ENCODE measurements at regions not wholly inside any gene's neighbourhood (a gene's known extent, or its start where the extent isn't known, plus 50 kb on each side); places are given as distances from the start of the nearest gene placed in this dataset.
"Not testable (repeated sequence)": the region's sequence is repeated elsewhere in the genome, so short reads cannot be mapped to it uniquely, and the experiment has no call there.

GRCh38 chr6:78517399-78517798 is 350.0 kb upstream of the IRAK1BP1 start:
- Histone ChIP-seq H3K4me3 (ENCODE audit: low read depth, low read length) (no peak overlapping the region), H3K36me3 (ENCODE audit: insufficient read depth) (no peaks in the 10 kb centered on the region), H3K27ac (ENCODE audit: low read depth) (no peak overlapping the region), H3K4me1 (ENCODE audit: insufficient read depth) (no peaks in the 10 kb centered on the region)
- 48% methylated on average over 2 of the region's 2 CpGs for WGBS
- no peak for DNase-seq (ENCODE audit: extremely low spot score)

- no peak overlapping the region for H3K27ac ChIP-seq (ENCODE audit: low read depth)
- H3K36me3 ChIP-seq (ENCODE audit: insufficient read depth): no peaks in the 10 kb centered on the region
- no peaks in the 10 kb centered on the region for H3K4me1 ChIP-seq (ENCODE audit: insufficient read depth)
- no peak overlapping the region for H3K4me3 ChIP-seq (ENCODE audit: low read depth, low read length)
- no peak for DNase-seq (ENCODE audit: extremely low spot score)
Observed at GRCh38 chr6:78523622-78524021, 343.7 kb upstream of the IRAK1BP1 start.

GRCh38 chr6:78525976-78526375 is 341.4 kb upstream of the IRAK1BP1 start:
- WGBS: 72% methylated on average over 2 of the region's 2 CpGs
- no peak overlapping the region for H3K4me3 ChIP-seq (ENCODE audit: low read depth, low read length)
- no peaks in the 10 kb centered on the region for H3K36me3 ChIP-seq (ENCODE audit: insufficient read depth)
- no peaks in the 10 kb centered on the region for H3K4me1 ChIP-seq (ENCODE audit: insufficient read depth)
- H3K27ac ChIP-seq (ENCODE audit: low read depth): no peak overlapping the region
- no peak for DNase-seq (ENCODE audit: extremely low spot score)

- 94% methylated on average over 3 of the region's 3 CpGs for WGBS
- H3K4me3 ChIP-seq (ENCODE audit: low read depth, low read length): no peak overlapping the region
- no peaks in the 10 kb centered on the region for H3K36me3 ChIP-seq (ENCODE audit: insufficient read depth)
- no peak for DNase-seq (ENCODE audit: extremely low spot score)
- no peak overlapping the region for H3K27ac ChIP-seq (ENCODE audit: low read depth)
- H3K4me1 ChIP-seq (ENCODE audit: insufficient read depth): no peaks in the 10 kb centered on the region
Observed at GRCh38 chr6:78526432-78526831, 340.9 kb upstream of the IRAK1BP1 start.

- Histone ChIP-seq H3K36me3 (ENCODE audit: insufficient read depth) (no peaks in the 10 kb centered on the region), H3K4me1 (ENCODE audit: insufficient read depth) (no peaks in the 10 kb centered on the region), H3K27ac (ENCODE audit: low read depth) (no peak overlapping the region), H3K4me3 (ENCODE audit: low read depth, low read length) (no peak overlapping the region)
- WGBS: 55% methylated on average over 3 of the region's 3 CpGs
- no peak for DNase-seq (ENCODE audit: extremely low spot score)
Observed at GRCh38 chr6:78528926-78529325, 338.4 kb upstream of the IRAK1BP1 start.

GRCh38 chr6:78530208-78530607 is 337.1 kb upstream of the IRAK1BP1 start:
- 54% methylated on average over 3 of the region's 3 CpGs for WGBS
- Histone ChIP-seq H3K4me1 (ENCODE audit: insufficient read depth) (no peaks in the 10 kb centered on the region), H3K27ac (ENCODE audit: low read depth) (no peak overlapping the region), H3K4me3 (ENCODE audit: low read depth, low read length) (no peak overlapping the region), H3K36me3 (ENCODE audit: insufficient read depth) (no peaks in the 10 kb centered on the region)
- no peak for DNase-seq (ENCODE audit: extremely low spot score)

GRCh38 chr6:78533426-78533825 is 333.9 kb upstream of the IRAK1BP1 start:
- no peak overlapping the region for H3K4me3 ChIP-seq (ENCODE audit: low read depth, low read length)
- H3K27ac ChIP-seq (ENCODE audit: low read depth): no peak overlapping the region
- DNase-seq (ENCODE audit: extremely low spot score): no peak
- H3K36me3 ChIP-seq (ENCODE audit: insufficient read depth): no peaks in the 10 kb centered on the region
- 81% methylated on average over 3 of the region's 3 CpGs for WGBS
- no peaks in the 10 kb centered on the region for H3K4me1 ChIP-seq (ENCODE audit: insufficient read depth)

GRCh38 chr6:78533876-78534275 is 333.5 kb upstream of the IRAK1BP1 start:
- H3K27ac ChIP-seq (ENCODE audit: low read depth): no peak overlapping the region
- DNase-seq (ENCODE audit: extremely low spot score): no peak
- H3K4me1 ChIP-seq (ENCODE audit: insufficient read depth): no peaks in the 10 kb centered on the region
- H3K36me3 ChIP-seq (ENCODE audit: insufficient read depth): no peaks in the 10 kb centered on the region
- no peak overlapping the region for H3K4me3 ChIP-seq (ENCODE audit: low read depth, low read length)

- Histone ChIP-seq H3K4me3 (ENCODE audit: low read depth, low read length) (no peak overlapping the region), H3K4me1 (ENCODE audit: insufficient read depth) (no peaks in the 10 kb centered on the region), H3K36me3 (ENCODE audit: insufficient read depth) (no peaks in the 10 kb centered on the region), H3K27ac (ENCODE audit: low read depth) (no peak overlapping the region)
- DNase-seq (ENCODE audit: extremely low spot score): no peak
- WGBS: 86% methylated on average over 2 of the region's 2 CpGs
Observed at GRCh38 chr6:78538002-78538401, 329.3 kb upstream of the IRAK1BP1 start.

GRCh38 chr6:78547636-78548035 is 319.7 kb upstream of the IRAK1BP1 start:
- H3K4me3 ChIP-seq (ENCODE audit: low read depth, low read length); H3K4me1 ChIP-seq (ENCODE audit: insufficient read depth); DNase-seq (ENCODE audit: extremely low spot score); H3K27ac ChIP-seq (ENCODE audit: low read depth); H3K36me3 ChIP-seq (ENCODE audit: insufficient read depth): not testable (repeated sequence)
- WGBS: 91% methylated on average over 3 of the region's 3 CpGs

GRCh38 chr6:78551361-78551760 is 316.0 kb upstream of the IRAK1BP1 start:
- no peak for DNase-seq (ENCODE audit: extremely low spot score)
- Histone ChIP-seq H3K36me3 (ENCODE audit: insufficient read depth) (no peaks in the 10 kb centered on the region), H3K4me3 (ENCODE audit: low read depth, low read length) (no peak overlapping the region), H3K4me1 (ENCODE audit: insufficient read depth) (no peaks in the 10 kb centered on the region), H3K27ac (ENCODE audit: low read depth) (no peak overlapping the region)
- WGBS: 86% methylated on average over 2 of the region's 2 CpGs

GRCh38 chr6:78552435-78552834 is 314.9 kb upstream of the IRAK1BP1 start:
- Histone ChIP-seq H3K36me3 (ENCODE audit: insufficient read depth) (no peaks in the 10 kb centered on the region), H3K27ac (ENCODE audit: low read depth) (no peak overlapping the region), H3K4me3 (ENCODE audit: low read depth, low read length) (no peak overlapping the region), H3K4me1 (ENCODE audit: insufficient read depth) (no peaks in the 10 kb centered on the region)
- WGBS: 89% methylated on average over 3 of the region's 3 CpGs
- no peak for DNase-seq (ENCODE audit: extremely low spot score)

GRCh38 chr6:78554341-78554740 is 313.0 kb upstream of the IRAK1BP1 start:
- 71% methylated on average over 2 of the region's 2 CpGs for WGBS
- Histone ChIP-seq H3K36me3 (ENCODE audit: insufficient read depth) (no peaks in the 10 kb centered on the region), H3K27ac (ENCODE audit: low read depth) (no peak overlapping the region), H3K4me3 (ENCODE audit: low read depth, low read length) (no peak overlapping the region), H3K4me1 (ENCODE audit: insufficient read depth) (no peaks in the 10 kb centered on the region)
- DNase-seq (ENCODE audit: extremely low spot score): no peak

GRCh38 chr6:78559056-78559455 is 308.3 kb upstream of the IRAK1BP1 start:
- Histone ChIP-seq H3K27ac (ENCODE audit: low read depth) (no peak overlapping the region), H3K4me1 (ENCODE audit: insufficient read depth) (no peaks in the 10 kb centered on the region), H3K36me3 (ENCODE audit: insufficient read depth) (no peaks in the 10 kb centered on the region), H3K4me3 (ENCODE audit: low read depth, low read length) (no peak overlapping the region)
- 74% methylated on average over 3 of the region's 3 CpGs for WGBS
- DNase-seq (ENCODE audit: extremely low spot score): no peak

- Histone ChIP-seq H3K4me1 (ENCODE audit: insufficient read depth) (no peaks in the 10 kb centered on the region), H3K27ac (ENCODE audit: low read depth) (no peak overlapping the region), H3K36me3 (ENCODE audit: insufficient read depth) (no peaks in the 10 kb centered on the region), H3K4me3 (ENCODE audit: low read depth, low read length) (no peak overlapping the region)
- DNase-seq (ENCODE audit: extremely low spot score): no peak
Observed at GRCh38 chr6:78561015-78561414, 306.3 kb upstream of the IRAK1BP1 start.
